Parathyroid adenoma (tissue), 2 donors: ENCODE measurements at regions not wholly inside any gene's neighbourhood (a gene's known extent, or its start where the extent isn't known, plus 50 kb on each side); places are given as distances from the start of the nearest gene placed in this dataset.

Experiments used
- H2AFZ ChIP-seq: fragments of 300-600 bp; sonication (generic); one replicate; pipeline ENCODE4 v1.7.0; 2017; ENCODE audit warnings: antibody characterized with exemption, mild to moderate bottlenecking
- H3K27ac ChIP-seq: fragments of 300-600 bp; sonication (generic); one replicate; pipeline ENCODE4 v1.7.0; 2017
- H3K27me3 ChIP-seq: fragments of 300-600 bp; sonication (generic); one replicate; pipeline ENCODE4 v1.7.0; 2017; ENCODE audit warnings: low read length; ENCODE audit not compliant: control insufficient read depth, insufficient read depth
- H3K36me3 ChIP-seq: fragments of 300-600 bp; sonication (generic); one replicate; pipeline ENCODE4 v1.7.0; 2017; ENCODE audit warnings: low read length; ENCODE audit not compliant: control insufficient read depth, insufficient read depth
- H3K4me1 ChIP-seq: fragments of 300-600 bp; sonication (generic); one replicate; pipeline ENCODE4 v1.7.0; 2017; ENCODE audit warnings: control low read depth
- H3K4me2 ChIP-seq: fragments of 300-600 bp; sonication (generic); one replicate; pipeline ENCODE4 v1.7.0; 2017; ENCODE audit warnings: low read length
- H3K4me3 ChIP-seq: fragments of 300-600 bp; sonication (generic); one replicate; pipeline ENCODE4 v1.7.0; 2017; ENCODE audit warnings: low read depth, low read length
- H3K79me2 ChIP-seq: fragments of 300-600 bp; sonication (generic); one replicate; pipeline ENCODE4 v1.7.0; 2017; ENCODE audit warnings: control low read depth
- H3K9ac ChIP-seq: fragments of 300-600 bp; sonication (generic); one replicate; pipeline ENCODE4 v1.7.0; 2017; ENCODE audit warnings: mild to moderate bottlenecking
- H3K9me3 ChIP-seq: fragments of 300-600 bp; sonication (generic); one replicate; pipeline ENCODE4 v1.7.0; 2017; ENCODE audit warnings: low read length; ENCODE audit not compliant: control insufficient read depth
- TF ChIP-seq, protein P1 (sequence below): fragments of 300-600 bp; sonication (generic); IDR thresholded peaks from one replicate; pipeline ENCODE4 v1.7.0; 2017; ENCODE audit warnings: antibody characterized with exemption, mild to moderate bottlenecking
- donor health status: primary hyperparathyroidism.

GRCh38 chrX:77298296-77298695, 148.9 kb upstream of the FGF16 start:
- Histone ChIP-seq H3K9me3 (no peaks in the 10 kb centered on the region), H3K4me3 (no peak overlapping the region), H3K9ac (no peak overlapping the region), H3K79me2 (no peaks in the 10 kb centered on the region), H2AFZ (no peak overlapping the region), H3K27me3 (no peaks in the 10 kb centered on the region), H3K27ac (no peak overlapping the region), H3K4me2 (no peak overlapping the region), H3K36me3 (no peaks in the 10 kb centered on the region), H3K4me1 (no peaks in the 10 kb centered on the region)
- TF ChIP-seq, protein P1, sequence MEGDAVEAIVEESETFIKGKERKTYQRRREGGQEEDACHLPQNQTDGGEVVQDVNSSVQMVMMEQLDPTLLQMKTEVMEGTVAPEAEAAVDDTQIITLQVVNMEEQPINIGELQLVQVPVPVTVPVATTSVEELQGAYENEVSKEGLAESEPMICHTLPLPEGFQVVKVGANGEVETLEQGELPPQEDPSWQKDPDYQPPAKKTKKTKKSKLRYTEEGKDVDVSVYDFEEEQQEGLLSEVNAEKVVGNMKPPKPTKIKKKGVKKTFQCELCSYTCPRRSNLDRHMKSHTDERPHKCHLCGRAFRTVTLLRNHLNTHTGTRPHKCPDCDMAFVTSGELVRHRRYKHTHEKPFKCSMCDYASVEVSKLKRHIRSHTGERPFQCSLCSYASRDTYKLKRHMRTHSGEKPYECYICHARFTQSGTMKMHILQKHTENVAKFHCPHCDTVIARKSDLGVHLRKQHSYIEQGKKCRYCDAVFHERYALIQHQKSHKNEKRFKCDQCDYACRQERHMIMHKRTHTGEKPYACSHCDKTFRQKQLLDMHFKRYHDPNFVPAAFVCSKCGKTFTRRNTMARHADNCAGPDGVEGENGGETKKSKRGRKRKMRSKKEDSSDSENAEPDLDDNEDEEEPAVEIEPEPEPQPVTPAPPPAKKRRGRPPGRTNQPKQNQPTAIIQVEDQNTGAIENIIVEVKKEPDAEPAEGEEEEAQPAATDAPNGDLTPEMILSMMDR: no peak

DNA sequence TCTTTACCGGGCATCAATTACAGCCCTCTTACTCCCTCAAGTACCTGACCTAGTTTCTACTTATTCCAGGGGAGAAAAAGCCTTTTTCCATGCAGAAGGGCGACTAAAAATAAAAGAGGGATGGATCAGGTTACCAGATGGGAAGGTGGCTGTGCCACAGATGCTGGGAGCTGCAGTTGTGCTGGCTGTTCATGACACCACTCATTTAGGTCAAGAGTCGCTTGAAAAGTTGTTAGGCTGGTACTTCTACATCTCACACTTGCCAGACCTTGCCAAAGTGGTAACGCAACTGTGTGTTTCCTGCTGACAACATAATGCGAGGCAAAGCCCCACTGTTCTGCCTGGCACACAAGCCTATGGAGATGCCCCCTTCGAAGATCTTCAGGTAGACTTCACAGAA, 148.4 kb upstream of the FGF16 start:
- TF ChIP-seq, protein P1: no peak
- no peaks in the 10 kb centered on the region for H3K79me2 ChIP-seq
- no peaks in the 10 kb centered on the region for H3K4me1 ChIP-seq
- no peak overlapping the region for H3K4me3 ChIP-seq
- no peak overlapping the region for H3K9ac ChIP-seq
- H3K27ac ChIP-seq: no peak overlapping the region
- no peaks in the 10 kb centered on the region for H3K36me3 ChIP-seq
- H2AFZ ChIP-seq: no peak overlapping the region
- no peaks in the 10 kb centered on the region for H3K9me3 ChIP-seq
- no peak overlapping the region for H3K4me2 ChIP-seq
- no peaks in the 10 kb centered on the region for H3K27me3 ChIP-seq

- TF ChIP-seq, protein P1: no peak
- Histone ChIP-seq H3K27ac (no peak overlapping the region), H3K4me2 (no peak overlapping the region), H3K4me1 (no peaks in the 10 kb centered on the region), H3K9ac (no peak overlapping the region), H3K36me3 (no peaks in the 10 kb centered on the region), H3K9me3 (no peaks in the 10 kb centered on the region), H3K27me3 (no peaks in the 10 kb centered on the region), H2AFZ (no peak overlapping the region), H3K79me2 (no peaks in the 10 kb centered on the region), H3K4me3 (no peak overlapping the region)
Measured at GRCh38 chrX:77299549-77299948, 147.6 kb upstream of the FGF16 start.

GRCh38 chrX:77342004-77342403, 105.2 kb upstream of the FGF16 start:
- TF ChIP-seq, protein P1: no peak
- Histone ChIP-seq H3K36me3 (no peaks in the 10 kb centered on the region), H3K27ac (no peak overlapping the region), H3K4me2 (no peak overlapping the region), H3K27me3 (no peaks in the 10 kb centered on the region), H3K4me1 (no peaks in the 10 kb centered on the region), H3K4me3 (no peak overlapping the region), H3K79me2 (no peaks in the 10 kb centered on the region), H3K9ac (no peak overlapping the region), H2AFZ (no peak overlapping the region), H3K9me3 (no peaks in the 10 kb centered on the region)

- no peaks in the 10 kb centered on the region for H3K36me3 ChIP-seq
- H3K4me1 ChIP-seq: no peaks in the 10 kb centered on the region
- no peak overlapping the region for H3K27ac ChIP-seq
- H3K4me3 ChIP-seq: no peak overlapping the region
- H3K27me3 ChIP-seq: no peaks in the 10 kb centered on the region
- H3K4me2 ChIP-seq: no peak overlapping the region
- no peak overlapping the region for H2AFZ ChIP-seq
- TF ChIP-seq, protein P1: no peak
- no peaks in the 10 kb centered on the region for H3K79me2 ChIP-seq
- H3K9me3 ChIP-seq: no peaks in the 10 kb centered on the region
- no peak overlapping the region for H3K9ac ChIP-seq
Measured at GRCh38 chrX:77346859-77347258, 100.3 kb upstream of the FGF16 start.
